Fibroblast of skin of left quadriceps (primary cell): ENCODE measurements at regions not wholly inside any gene's neighbourhood (a gene's known extent, or its start where the extent isn't known, plus 50 kb on each side); places are given as distances from the start of the nearest gene placed in this dataset.
"Not testable (repeated sequence)": the region's sequence is repeated elsewhere in the genome, so short reads cannot be mapped to it uniquely, and the experiment has no call there.

ENCODE experiments used
- DNase-seq, 2 experiments: peaks; one replicate each; pipeline ENCODE4 v3.0.0-alpha.2; 2013; ENCODE audit warnings: low read depth in 2 of 2

DNA sequence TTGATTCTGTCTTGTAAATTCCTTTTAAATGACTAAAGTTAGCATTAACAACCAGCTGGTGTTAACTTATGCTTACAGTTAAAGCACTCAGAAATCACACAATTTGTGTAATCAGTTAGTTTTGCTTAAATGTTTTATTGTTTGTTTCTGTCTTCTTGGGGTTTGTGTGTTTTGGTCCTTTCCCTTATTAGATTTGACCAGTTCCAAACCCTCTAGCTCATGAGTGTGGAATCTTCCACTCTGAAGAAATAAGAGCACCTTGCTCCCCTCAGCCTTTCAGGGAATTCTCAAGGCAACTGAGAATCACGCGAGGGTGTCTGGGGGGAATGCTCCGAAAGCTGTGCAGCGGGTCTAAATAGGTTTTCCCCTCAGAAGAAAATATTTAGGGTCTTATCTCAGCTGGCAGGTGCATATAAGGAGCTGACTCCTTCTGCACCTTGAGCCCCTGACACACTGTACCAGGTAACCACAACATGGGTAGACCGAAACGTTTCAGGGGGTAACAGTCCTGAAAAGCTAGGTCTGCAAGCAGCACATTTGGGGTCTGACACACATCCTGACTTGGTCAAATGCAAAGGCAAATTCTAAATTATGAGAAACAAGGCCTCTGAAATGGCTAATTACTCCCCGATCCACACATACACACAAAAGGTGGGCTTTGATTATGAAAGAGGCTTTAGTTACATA is 188.1 kb upstream of the ETV3 start:
- no peak for DNase-seq

DNA sequence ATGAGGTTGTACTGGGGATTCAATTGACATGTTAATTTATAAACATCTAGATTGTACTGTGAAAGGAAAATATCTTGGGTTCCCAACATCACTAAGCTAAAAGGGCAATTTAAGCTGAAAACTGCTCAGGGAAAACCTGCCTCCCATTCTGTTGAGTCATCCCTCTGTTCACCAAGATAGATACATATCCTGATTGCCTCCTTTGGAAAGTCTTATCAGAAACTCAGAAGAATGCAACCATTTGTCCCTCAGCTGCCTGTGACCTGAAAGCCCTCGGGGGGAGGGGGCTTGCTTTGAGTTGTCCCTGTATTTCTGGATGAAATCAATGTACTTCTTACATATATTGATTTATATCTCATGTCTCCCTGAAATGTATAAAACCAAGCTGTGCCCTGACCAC is 187.0 kb upstream of the ETV3 start:
- DNase-seq, result no peak

DNA sequence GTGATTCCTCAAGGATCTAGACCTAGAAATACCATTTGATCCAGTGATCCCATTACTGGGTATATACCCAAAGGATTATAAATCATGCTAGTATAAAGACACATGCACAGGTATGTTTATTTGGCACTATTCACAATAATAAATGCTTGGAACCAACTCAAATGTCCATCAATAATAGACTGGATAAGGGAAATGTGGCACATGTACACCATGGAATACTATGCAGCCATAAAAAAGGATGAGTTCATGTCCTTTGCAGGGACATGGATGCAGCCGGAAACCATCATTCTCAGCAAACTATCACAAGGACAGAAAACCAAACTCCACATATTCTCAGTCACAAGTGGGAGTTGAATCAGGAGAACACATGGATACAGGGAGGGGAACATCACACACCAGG is 183.8 kb upstream of the ETV3 start:
- not testable (repeated sequence) for DNase-seq

DNA sequence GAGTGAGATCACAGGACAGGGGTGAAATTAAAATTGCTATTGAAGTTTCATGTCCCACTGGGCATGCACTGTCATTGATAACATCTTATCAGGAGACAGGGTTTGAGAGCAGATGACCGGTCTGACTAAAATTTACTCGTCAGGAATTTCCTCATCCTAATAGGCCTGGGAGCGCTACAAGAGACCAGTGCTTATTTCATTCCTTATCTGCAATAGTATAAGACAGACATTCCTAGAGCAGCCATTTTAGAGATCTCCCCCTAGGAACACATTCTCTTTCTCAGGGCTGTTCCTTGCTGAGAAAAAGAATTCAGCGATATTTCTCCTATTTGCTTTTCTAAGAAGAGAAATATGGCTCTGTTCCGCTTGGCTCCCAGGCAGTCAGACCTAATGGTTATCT is 181.4 kb upstream of the ETV3 start:
- no peak for DNase-seq

DNA sequence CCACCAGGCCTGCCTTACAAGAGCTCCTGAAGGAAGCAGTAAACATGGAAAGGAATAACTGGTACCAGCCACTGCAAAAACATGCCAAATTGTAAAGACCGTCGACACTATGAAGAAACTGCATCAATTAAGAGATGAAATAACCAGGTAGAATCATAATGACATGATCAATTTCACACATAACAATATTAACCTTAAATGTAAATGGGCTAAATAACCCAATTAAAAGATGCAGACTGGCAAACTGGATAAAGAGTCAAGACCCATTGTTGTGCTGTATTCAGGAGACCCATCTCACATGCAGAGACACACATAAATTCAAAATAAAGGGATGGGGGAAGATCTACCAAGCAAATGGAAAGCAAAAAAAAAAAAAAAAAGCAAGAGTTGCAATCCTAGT is 179.0 kb upstream of the ETV3 start:
- not testable (repeated sequence) for DNase-seq

DNA sequence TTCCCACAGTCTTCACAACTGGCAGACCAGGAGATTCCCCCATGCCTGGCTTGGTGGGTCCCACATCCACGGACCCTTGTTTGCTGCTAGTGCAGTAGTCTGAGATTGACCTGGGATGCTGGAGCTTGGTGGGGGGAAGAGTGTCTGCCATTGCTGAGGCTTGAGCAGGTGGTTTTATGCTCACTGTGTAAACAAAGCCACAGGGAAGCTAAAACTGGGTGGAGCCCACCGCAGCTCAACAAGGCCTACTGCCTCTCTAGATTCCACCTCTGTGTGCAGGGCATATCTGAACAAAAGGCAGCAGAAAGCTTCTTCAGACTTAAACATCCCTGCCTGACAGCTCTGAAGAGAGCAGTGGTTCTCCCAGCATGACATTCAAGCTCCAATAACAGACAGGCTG is 177.3 kb upstream of the ETV3 start:
- no peak for DNase-seq

DNA sequence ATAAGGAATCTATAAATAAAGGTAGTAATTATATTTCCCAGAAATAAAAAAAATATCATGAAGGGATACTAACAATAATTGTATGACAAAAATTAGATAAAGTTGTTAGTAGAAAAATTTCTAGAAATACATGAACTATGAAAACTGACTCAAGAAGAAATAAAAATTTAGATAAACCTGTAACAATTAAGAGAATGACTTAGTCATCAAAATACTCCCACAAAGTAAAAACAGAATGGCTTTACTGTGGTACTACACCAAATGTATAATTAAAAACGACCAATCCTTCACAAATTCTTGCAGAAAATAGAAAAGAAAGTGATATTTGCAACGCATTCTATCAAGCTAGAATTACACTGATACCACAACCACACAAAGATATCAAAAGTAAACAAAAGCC is 176.2 kb upstream of the ETV3 start:
- DNase-seq, result no peak

DNA sequence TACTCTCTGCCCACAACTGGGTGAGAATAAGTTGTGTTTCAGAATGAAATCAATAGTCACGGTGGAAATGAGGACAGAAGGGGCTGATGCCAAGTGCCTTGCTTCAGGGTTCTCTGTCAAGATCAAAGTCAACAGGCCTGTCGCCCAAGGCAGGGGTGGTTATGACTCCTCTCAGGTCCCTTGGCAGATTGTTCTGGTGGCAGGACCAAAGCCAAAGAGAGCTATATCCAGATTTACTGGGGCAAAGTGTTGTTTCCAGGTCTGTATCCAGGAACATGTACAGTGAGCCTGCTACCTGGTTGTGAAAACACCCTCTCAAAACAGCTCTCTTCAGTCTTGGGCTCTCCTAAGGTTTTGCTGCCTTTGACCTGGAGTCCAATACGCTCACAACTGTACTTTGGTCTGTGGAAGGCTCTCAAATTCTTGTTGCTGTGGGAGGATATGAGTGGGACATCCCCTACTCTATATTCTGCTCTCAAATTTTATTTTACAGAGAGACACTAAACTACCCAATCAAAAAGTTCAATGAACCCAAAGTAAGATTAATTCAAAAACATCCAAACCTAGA is 175.1 kb upstream of the ETV3 start:
- no peak for DNase-seq

DNA sequence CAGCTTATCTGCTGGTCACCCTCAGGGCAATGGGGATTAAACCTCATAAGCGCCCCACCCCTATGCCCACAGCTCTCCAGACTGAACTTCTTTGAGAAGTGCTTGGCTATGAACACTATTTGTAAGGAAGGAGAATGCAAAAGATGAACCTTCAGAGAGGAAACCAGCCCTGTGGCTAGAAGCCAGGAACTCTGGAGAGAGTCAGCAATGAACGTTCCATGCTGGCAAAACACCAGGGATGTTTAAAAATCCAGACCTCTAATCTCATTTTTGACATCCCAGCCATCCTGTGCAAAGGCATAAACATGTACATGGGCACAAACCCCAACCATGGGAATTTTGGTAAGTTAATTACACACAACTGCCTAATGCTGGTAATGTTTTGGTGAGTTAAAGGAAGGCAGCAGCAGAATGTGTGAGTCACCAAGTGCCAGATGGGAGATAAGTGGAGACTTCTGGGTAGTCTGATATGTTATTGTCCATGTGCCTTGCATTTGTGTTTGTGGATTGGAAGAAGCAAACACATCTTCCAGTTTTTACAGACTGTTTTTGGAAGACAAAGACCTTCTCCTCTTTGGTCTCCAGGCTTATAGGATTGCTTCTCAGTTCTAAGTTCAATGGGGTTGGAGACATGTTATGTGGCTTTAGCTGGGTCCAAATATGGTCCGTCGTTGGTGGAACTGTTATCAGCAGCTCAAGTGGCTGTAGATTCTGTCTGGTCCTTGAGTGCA is 174.1 kb upstream of the ETV3 start:
- DNase-seq, result peak; percentile 1 to 8

DNA sequence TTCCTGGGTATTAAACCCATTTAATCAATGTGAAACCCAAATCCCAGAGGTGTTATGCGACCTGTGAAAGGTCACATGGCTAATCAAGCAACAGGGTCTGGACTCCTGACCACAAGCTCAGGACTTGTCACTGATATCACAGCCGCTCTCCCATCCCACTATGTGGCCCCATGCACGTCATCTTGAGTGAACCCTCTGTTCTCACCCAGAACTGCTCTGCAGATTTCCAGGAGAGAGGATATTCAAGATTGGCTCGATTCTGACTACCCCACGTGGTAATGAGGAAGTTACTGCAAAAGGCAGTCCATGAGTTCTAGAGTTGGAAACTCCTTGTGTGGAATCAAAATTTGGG is 173.5 kb upstream of the ETV3 start:
- DNase-seq, result no peak

DNA sequence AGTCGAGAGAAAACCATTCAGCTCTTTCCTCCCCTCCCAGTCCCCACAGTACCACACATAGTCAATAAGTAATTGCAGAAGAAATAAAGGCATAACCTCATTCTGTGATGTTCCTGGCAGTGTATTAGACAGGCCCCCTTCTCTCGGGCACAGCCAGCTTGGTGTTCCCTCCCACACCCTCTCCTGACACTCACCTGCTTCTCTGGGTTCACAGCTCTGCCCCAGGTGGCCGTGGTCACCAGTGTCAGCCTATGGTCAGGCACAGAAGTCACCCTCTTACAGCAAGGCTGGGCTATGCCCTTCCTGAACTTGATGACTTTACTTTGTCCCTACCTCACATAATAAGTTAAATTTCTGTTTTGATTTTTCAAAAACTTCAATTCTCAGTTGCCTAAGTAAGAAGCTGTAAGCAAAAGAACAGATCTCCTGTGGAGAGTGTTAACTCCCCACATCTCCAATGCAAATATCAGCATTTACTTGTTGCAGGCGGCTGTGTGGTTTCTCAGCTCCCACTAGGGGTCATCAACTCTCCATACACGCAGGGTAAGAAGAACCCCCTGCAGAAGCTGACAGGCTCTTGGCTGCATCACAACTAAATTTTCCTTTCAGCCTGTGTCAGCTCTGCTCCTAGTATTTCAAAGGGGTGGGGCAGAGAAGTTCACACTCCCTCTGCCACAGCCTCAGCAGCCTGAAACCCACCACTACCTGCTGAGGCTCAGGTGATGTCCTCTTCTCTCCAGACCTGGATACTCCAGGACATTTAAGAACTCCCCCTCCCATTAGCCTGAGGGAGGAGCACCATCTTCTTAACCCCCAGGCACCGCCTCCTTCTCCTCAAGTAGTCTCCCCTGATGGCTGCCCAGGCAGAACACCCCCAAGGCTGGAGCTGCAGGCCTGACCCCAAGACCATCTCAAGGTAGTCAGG is 172.9 kb upstream of the ETV3 start:
- DNase-seq, result peak in 1 of 2 experiments; percentile 1

DNA sequence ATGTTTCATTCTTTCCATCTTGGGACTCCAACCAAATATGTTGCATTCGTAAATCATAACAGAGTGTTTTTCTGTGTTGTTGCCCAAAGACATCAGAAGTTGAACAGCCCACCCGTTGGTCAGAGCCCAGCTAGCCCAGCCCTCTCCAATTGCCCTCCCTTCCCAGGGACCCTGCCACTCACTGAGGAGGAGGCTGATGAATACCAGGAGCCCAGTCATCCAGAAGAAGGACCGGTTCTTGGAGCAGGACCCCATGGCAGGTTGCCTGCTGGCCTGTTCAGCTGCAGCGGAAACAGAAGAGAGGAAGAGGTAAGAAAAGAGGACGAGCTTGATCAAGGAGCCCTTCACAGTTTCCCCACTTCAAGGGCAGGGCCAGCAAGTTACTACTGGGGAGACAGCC is 172.2 kb upstream of the ETV3 start:
- DNase-seq, result no peak

DNA sequence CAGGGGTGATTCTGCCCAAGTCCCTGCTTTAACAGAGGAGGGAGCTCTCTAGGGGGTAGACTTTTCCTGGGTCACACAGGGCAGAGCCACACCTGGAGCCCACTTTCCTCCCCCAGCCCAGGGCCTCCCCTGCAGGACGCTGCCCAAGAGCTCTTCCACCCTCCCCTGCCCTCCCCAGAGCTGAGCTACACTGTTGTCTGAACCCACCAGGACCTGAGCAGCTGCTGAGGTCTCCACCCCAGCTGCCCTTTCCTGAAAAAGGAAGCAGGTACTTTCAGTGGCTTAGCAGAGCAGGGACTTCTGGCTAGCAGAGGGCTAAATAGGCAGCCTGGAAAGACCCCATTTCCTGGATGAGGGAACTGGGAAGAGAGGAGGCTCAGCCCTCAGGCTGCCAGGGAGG is 169.3 kb upstream of the ETV3 start:
- DNase-seq, result no peak

DNA sequence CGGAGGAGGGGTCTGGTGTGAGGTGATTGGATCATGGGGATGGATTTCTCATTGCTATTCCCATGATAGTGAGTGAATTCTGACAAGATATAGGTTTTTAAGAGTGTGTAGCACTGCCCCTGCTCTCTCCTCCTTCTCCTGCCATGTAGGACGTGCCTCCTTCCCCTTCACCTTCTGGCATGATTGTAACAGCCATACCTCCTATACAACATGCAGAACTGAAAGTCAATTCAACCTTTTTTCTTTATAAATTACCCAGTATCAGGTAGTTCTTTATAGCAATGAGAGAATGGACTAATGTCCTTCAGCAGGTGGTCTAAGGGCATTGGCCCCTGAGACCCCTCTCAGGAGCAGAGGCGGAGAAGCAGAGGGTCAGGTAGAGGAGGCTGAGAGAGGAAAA is 168.7 kb upstream of the ETV3 start:
- DNase-seq, result no peak

DNA sequence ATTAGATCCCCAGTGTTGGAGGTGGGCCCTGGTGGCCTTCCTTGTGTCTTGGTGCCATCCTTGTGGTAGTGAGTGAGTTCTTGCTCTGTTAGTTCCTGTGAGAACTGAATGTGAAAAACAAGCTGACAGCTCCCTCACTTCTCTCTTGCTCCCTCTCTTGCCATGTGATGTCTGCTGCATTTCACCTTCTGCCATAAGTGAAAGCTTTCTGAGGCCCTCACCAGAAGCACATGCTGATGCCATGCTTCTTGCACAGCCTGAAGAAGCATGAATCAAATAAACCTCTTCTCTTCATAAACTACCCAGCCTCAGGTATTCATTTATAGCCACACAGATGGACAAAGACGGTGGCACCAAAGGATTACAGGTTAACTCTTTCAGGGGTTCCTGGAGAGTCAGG is 166.1 kb upstream of the ETV3 start:
- no peak for DNase-seq

DNA sequence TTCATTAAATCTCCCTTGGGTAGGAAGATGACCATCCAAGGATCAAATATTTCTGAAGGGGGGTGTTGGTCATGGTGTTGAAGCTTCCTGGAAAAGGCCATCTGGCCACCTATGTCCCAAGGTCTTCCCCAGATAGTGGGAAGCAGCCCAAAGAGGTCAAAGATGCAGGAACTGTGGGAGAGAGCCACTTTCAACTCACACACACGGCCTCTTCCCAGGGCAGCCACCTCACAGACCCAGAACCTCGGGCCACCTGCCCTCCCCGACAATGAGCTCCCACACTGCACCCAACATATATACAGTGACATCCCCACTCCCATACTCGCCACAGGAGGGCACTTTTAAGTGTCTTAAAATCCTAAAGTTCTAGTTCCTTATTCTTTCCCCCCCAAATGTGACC is 164.5 kb upstream of the ETV3 start:
- no peak for DNase-seq

DNA sequence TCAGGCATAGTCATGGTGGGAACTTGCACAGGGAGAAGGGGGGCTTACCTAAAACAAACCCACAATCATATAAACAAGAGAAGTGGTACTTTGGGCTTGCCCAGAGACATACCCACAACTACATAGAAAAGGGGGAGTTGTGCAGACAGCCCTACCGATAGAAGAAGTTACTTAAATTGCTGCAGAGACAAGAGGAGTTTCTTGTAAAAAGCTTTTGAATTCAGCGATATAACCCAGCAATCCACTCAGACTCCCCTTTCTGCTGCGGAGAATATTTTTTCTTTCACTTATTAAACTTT is 164.0 kb upstream of the ETV3 start:
- no peak for DNase-seq

DNA sequence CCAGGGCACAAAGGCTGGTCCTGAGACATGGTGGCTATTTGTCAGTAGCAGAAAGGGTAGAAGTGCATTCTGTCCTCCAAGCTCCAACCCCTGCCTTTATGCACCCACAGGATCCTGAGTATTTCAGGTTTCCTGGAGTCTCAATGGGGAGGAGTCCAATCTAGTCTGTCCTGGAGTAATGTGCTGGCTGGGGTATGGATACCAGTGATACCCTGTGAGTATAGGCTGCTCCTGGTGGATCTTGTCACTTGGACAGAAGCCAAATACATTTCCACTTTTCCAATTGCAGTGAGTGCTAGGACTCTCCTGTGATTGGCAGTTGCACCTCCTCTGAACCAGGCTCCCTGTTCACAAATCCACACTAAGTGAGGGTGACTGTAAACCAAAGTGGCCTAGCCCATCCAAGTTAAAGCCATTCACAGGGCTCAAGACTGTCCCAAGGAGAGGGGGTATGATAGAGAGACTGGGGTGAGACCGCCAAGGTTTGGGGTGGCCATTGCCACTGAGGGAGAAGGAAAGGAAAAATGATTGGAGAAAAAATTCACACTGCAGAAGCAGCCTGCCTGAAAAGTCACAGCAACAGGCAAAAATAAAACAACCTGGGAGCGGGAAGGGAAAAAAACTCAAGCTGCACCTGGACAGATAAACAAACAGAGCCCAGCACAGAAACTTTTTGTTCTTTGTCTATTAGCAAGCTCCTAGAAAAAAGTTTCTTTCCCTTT is 163.4 kb upstream of the ETV3 start:
- no peak for DNase-seq

DNA sequence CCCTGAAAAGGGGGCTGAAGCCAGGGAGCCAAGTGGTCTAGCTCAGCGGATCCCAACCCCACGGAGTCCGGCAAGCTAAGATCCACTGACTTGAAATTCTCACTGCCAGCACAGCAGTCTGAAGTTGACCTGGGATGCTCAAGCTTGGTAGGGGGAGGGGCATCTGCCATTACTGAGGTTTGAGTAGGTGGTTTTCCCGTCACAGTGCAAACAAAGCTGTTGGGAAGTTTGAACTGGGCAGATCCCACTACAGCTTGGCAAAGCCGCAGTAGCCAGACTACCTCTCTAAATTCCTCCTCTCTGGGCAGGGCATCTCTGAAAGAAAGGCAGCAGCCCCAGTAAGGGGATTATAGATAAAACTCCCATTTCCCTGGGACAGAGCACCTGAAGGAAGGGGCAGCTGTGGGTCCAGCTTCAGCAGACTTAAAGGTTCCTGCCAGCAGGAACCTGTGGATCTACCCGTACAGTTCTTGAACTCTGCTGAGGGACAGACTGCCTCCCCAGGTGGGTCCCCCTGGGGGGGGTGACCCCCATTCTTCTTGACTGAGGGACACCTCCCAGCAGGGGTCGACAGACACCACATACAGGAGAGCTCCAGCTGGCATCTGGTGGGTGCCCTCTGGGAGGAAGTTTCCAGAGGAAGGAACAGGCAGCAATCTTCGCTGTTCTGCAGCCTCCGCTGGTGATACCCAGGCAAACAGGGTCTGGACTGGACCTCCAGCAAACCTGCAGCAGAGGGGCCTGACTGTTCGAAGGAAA is 156.4 kb upstream of the ETV3 start:
- DNase-seq, result not testable (repeated sequence)

DNA sequence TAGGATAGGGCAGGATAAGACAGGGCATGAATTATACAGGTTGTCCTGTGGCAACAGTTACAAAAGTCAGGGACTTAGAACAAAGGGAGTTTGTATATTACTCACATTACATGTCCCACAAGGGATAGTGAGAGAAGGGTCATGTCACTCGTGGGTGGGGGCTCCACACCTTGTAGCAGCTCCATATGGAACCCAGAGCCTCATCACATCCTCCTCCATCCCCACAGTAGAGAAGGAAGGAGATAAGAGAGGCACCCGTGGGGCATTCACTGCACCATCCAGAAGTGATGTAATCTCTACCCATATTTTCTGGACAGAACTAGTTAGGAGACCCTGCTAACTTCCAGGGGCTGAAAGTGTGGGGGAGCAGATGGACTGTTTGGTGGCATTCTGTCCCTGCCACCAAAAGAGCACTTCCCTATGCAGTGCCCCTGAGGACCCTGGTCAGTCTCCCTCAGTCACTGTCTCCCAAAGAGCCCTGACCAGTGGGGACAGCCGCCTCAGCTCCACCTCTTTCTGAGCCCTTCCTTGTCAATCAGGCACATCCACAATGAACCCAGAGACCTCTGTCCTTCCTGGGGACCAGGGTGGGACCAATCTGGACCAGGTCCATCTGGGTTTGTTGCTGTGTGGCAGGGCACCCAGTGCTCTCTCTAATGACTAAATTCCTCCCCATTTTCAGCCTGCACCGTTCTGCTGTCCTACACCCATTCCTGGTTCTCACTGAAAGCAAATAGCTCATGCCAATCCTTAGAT is 154.8 kb upstream of the ETV3 start:
- DNase-seq, result no peak
